Fibroblast of mammary gland (primary cell): ENCODE measurements at regions not wholly inside any gene's neighbourhood (a gene's known extent, or its start where the extent isn't known, plus 50 kb on each side); places are given as distances from the start of the nearest gene placed in this dataset.
"Not testable (repeated sequence)": the region's sequence is repeated elsewhere in the genome, so short reads cannot be mapped to it uniquely, and the experiment has no call there.

ENCODE experiments used
- DNase-seq: peaks from one replicate; pipeline ENCODE4 v3.0.0-alpha.2; 2010; ENCODE audit warnings: low read depth
- H3K4me3 ChIP-seq: 2 replicates; pipeline ENCODE4 v1.5.1; 2011; ENCODE audit warnings: low read depth, mild to moderate bottlenecking, low read length, moderate library complexity; ENCODE audit not compliant: control insufficient read depth
- CTCF ChIP-seq: conservative IDR thresholded peaks from 2 replicates; pipeline ENCODE4 v1.5.1; 2011; ENCODE audit warnings: low read depth, low read length, inconsistent platforms; ENCODE audit not compliant: control insufficient read depth, insufficient read depth

- H3K4me3 ChIP-seq, DNase-seq: not testable (repeated sequence)
Observed at GRCh38 chr1:117314951-117315350, 52.3 kb upstream of the MAN1A2 start.

GRCh38 chr1:117313555-117313954 lies 53.7 kb upstream of the MAN1A2 start:
- no peak for TF ChIP-seq CTCF
- DNase-seq, result no peak
- H3K4me3 ChIP-seq, result no peak overlapping the region

GRCh38 chr1:117312453-117313138 lies 54.7 kb upstream of the MAN1A2 start:
- H3K4me3 ChIP-seq, result no peak overlapping the region
- DNase-seq, result peak; percentile 56
- peak; percentile 68 for TF ChIP-seq CTCF

GRCh38 chr1:117308311-117308916 lies 58.8 kb upstream of the MAN1A2 start:
- no peak for TF ChIP-seq CTCF
- no peak for DNase-seq
- no peak overlapping the region for H3K4me3 ChIP-seq

GRCh38 chr1:117301901-117302300 lies 65.3 kb upstream of the MAN1A2 start:
- no peak for TF ChIP-seq CTCF
- no peak for DNase-seq
- no peak overlapping the region for H3K4me3 ChIP-seq

- H3K4me3 ChIP-seq, DNase-seq: not testable (repeated sequence)
Observed at GRCh38 chr1:117300183-117300582, 67.1 kb upstream of the MAN1A2 start.

GRCh38 chr1:117295001-117295400 lies 72.2 kb upstream of the MAN1A2 start:
- TF ChIP-seq CTCF, result no peak
- no peak overlapping the region for H3K4me3 ChIP-seq
- no peak for DNase-seq

GRCh38 chr1:117290890-117291289 lies 76.4 kb upstream of the MAN1A2 start:
- no peak overlapping the region for H3K4me3 ChIP-seq
- peak; percentile 59 for DNase-seq
- TF ChIP-seq CTCF, result no peak
